Muscle of leg (tissue), 3 donors: ENCODE measurements at regions not wholly inside any gene's neighbourhood (a gene's known extent, or its start where the extent isn't known, plus 50 kb on each side); places are given as distances from the start of the nearest gene placed in this dataset.

Experiments
- DNase-seq: peaks from one replicate; pipeline ENCODE4 v3.0.0; 2013
- H3K27ac ChIP-seq: one replicate; pipeline ENCODE4 v1.5.1; 2013; ENCODE audit warnings: mild to moderate bottlenecking, low read length, control low read depth
- H3K27me3 ChIP-seq: one replicate; pipeline ENCODE4 v1.6.1; 2013; ENCODE audit warnings: low read length; ENCODE audit not compliant: control insufficient read depth, insufficient read depth
- H3K36me3 ChIP-seq: one replicate; pipeline ENCODE4 v1.6.1; 2013; ENCODE audit warnings: low read length; ENCODE audit not compliant: control insufficient read depth, insufficient read depth
- H3K4me1 ChIP-seq: one replicate; pipeline ENCODE4 v1.6.1; 2013; ENCODE audit warnings: low read length; ENCODE audit not compliant: control insufficient read depth, insufficient read depth
- H3K4me3 ChIP-seq: one replicate; pipeline ENCODE4 v1.5.1; 2013; ENCODE audit warnings: low read length, control low read depth
- H3K9me3 ChIP-seq: replicated peaks from 2 replicates; pipeline ENCODE4 v1.6.1; 2013; ENCODE audit warnings: low read depth, low read length; ENCODE audit not compliant: control insufficient read depth
- WGBS: methylation state at CpG from one replicate; pipeline ENCODE4 v1.1.5; 2013; ENCODE audit warnings: missing lambda C conversion rate; ENCODE audit not compliant: insufficient coverage; 5-methylcytosine and 5-hydroxymethylcytosine counted together

DNA sequence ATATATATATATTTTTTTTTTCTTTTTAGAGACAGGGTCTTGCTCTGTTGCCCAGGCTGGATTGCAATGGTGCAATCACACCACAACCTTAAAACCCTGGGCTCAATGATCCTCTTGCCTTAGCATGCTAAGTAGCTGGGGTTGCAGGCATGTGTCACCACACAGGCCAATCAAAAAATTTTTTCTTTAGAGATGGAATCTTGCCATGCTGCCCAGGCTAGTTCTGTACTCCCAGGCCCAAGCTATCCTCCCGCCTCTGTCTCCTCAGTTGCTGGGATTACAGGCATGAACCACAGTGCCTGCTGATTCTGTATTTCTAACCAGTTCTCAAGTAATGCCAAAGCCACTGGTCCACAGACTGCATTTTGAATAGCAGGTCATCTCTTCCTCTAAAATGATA, 291.3 kb upstream of the ZPLD1 start:
- DNase-seq: no peak
- H3K4me1 ChIP-seq: no peaks in the 10 kb centered on the region
- no peak overlapping the region for H3K27ac ChIP-seq
- 89% methylated on average over 1 of the region's 1 CpG for WGBS
- H3K4me3 ChIP-seq: no peak overlapping the region
- H3K27me3 ChIP-seq: no peaks in the 10 kb centered on the region
- H3K36me3 ChIP-seq: no peaks in the 10 kb centered on the region
- H3K9me3 ChIP-seq: no peaks in the 10 kb centered on the region

- Histone ChIP-seq H3K9me3 (no peaks in the 10 kb centered on the region), H3K4me3 (no peak overlapping the region), H3K36me3 (no peaks in the 10 kb centered on the region), H3K4me1 (no peaks in the 10 kb centered on the region), H3K27me3 (no peaks in the 10 kb centered on the region), H3K27ac (no peak overlapping the region)
- WGBS: no CpG with 5 or more reads among the region's 3 CpGs
- DNase-seq: no peak
Observed at GRCh38 chr3:102144063-102144462, 290.8 kb upstream of the ZPLD1 start.

- WGBS: 97% methylated on average over 3 of the region's 3 CpGs
Observed at GRCh38 chr3:102148598-102149337, 286.0 kb upstream of the ZPLD1 start.

DNA sequence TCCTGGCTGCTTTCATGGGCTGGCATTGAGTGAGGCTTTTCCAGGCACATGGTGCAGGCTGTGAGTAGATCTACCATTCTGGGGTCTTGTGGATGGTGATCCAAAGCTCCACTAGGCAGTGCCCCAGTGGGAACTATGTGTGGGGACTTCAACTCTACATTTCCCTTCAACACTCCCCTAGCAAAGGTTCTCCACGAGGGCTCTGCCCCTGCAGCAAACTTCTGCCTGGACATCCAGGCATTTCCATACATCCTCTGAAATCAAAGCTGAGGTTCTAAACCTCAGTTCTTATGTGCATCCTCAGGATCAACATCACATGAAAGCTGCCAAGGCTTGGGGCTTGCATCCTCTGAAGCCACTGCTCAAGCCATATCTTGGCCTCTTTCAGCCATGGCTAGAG, 282.9 kb upstream of the ZPLD1 start:
- Histone ChIP-seq H3K4me3 (no peak overlapping the region), H3K9me3 (peaks cover 5% of the 10 kb centered on the region), H3K36me3 (no peaks in the 10 kb centered on the region), H3K27ac (no peak overlapping the region), H3K4me1 (no peaks in the 10 kb centered on the region), H3K27me3 (no peaks in the 10 kb centered on the region)
- 83% methylated on average over 1 of the region's 1 CpG for WGBS
- no peak for DNase-seq

More at GRCh38 chr3:102148598-102149337, 286.0 kb upstream of the ZPLD1 start:
- Histone ChIP-seq H3K4me1 (no peaks in the 10 kb centered on the region), H3K9me3 (peaks cover 5% of the 10 kb centered on the region), H3K36me3 (no peaks in the 10 kb centered on the region), H3K27ac (no peak overlapping the region), H3K27me3 (no peaks in the 10 kb centered on the region), H3K4me3 (no peak overlapping the region)
- DNase-seq: no peak

DNA sequence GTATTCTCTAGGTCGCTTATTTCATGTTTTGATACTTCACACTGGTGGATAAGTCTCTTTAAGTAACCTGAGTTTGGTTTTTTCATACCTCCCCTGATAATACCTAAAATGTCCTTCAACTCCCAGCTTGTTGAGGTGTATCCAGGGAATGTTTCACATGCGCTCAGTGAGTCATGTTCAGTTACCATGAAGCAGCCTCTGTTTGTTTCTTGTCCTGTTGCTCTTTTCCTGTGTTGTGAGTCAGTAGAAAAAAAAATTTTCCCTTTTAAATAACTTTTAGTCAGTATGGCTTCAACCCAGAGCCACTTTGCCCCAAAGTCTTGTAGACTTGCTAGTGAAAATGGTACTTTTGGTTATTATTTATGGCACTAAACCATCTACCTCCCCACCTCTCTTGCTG, 278.4 kb upstream of the ZPLD1 start:
- H3K27me3 ChIP-seq: no peaks in the 10 kb centered on the region
- no peaks in the 10 kb centered on the region for H3K4me1 ChIP-seq
- no peak overlapping the region for H3K27ac ChIP-seq
- no peak for DNase-seq
- no CpG with 5 or more reads among the region's 2 CpGs for WGBS
- H3K4me3 ChIP-seq: no peak overlapping the region
- H3K36me3 ChIP-seq: no peaks in the 10 kb centered on the region
- peaks cover 5% of the 10 kb centered on the region for H3K9me3 ChIP-seq

- Histone ChIP-seq H3K36me3 (no peaks in the 10 kb centered on the region), H3K4me3 (no peak overlapping the region), H3K27me3 (no peaks in the 10 kb centered on the region), H3K4me1 (no peaks in the 10 kb centered on the region), H3K9me3 (no peaks in the 10 kb centered on the region), H3K27ac (no peak overlapping the region)
- no CpG with 5 or more reads among the region's 3 CpGs for WGBS
- no peak for DNase-seq
Observed at GRCh38 chr3:102158080-102158740, 276.6 kb upstream of the ZPLD1 start.

- Histone ChIP-seq H3K27me3 (no peaks in the 10 kb centered on the region), H3K9me3 (no peaks in the 10 kb centered on the region), H3K36me3 (no peaks in the 10 kb centered on the region), H3K4me1 (no peaks in the 10 kb centered on the region), H3K4me3 (no peak overlapping the region), H3K27ac (no peak overlapping the region)
- DNase-seq: no peak
- 83% methylated on average over 1 of the region's 1 CpG for WGBS
Observed at GRCh38 chr3:102159810-102160451, 274.9 kb upstream of the ZPLD1 start.

DNA sequence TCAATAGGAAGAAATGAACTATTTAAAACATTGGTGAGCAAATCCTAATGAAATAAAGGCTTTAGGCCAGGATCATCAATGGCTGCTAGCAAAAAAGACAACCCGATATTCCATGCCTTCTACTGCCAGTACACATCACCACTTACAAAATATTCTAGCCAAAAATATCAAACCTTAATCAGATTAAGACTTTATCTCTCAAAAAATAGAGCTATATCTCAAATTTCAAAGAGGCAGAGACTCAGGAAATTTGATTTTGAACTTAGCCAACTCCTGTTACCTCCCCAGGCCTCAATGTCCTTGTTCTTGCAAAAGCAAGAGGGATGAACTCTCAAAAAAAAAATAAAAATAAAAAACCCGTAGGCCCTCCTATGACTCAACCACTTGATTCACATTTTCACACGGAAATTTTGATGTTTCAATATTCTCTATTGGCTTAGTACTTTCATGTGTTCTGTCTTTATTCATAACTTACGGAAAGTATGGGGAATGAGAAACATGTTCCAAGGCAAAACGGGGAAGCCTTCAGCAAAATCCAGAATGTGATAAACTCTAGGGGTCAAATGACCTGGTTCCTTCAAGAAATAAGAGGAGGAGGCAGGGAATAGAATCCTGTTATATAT, 273.3 kb upstream of the ZPLD1 start:
- Histone ChIP-seq H3K4me3 (no peak overlapping the region), H3K4me1 (no peaks in the 10 kb centered on the region), H3K27me3 (no peaks in the 10 kb centered on the region), H3K36me3 (no peaks in the 10 kb centered on the region), H3K27ac (no peak overlapping the region), H3K9me3 (no peaks in the 10 kb centered on the region)
- no peak for DNase-seq
- WGBS: 65% methylated on average over 2 of the region's 5 CpGs

DNA sequence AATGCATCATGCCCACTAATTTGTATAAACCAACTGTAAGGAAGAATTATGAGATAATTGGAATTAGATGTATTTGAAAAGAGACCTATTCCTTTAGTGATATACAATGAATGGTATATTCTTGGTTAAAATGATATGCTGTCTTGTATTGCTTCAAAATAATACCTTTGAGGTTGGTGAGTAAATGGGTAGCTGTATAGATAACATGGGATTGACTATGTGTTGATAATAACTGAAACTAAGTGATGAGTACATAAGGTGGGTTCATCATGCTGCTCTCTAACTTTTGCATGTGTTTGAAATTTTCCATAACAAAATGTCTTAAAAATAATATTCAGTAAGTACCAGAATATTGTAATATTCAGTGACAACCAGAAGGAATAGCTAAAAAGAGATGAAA, 272.6 kb upstream of the ZPLD1 start:
- H3K27me3 ChIP-seq: no peaks in the 10 kb centered on the region
- DNase-seq: no peak
- H3K36me3 ChIP-seq: no peaks in the 10 kb centered on the region
- H3K27ac ChIP-seq: no peak overlapping the region
- H3K4me1 ChIP-seq: no peaks in the 10 kb centered on the region
- no peaks in the 10 kb centered on the region for H3K9me3 ChIP-seq
- no peak overlapping the region for H3K4me3 ChIP-seq
